ENCODE measurements at regions not wholly inside any gene's neighbourhood (a gene's known extent, or its start where the extent isn't known, plus 50 kb on each side); places are given as distances from the start of the nearest gene placed in this dataset.
A peak's percentile ranks its signal among the peaks of the same experiment; 100 is the strongest.

- H3K56ac ChIP-seq (ENCODE audit: extremely low read depth, insufficient read depth, low read length), result no peak overlapping the region
- no peaks in the 10 kb centered on the region for H3K9me3 ChIP-seq (ENCODE audit: control insufficient read depth, insufficient read depth, low read length)
- H2AK9ac ChIP-seq (replicated peaks; ENCODE audit: low read depth, low read length, poor library complexity), result peak overlapping the region; percentile 72
- no peaks in the 10 kb centered on the region for H3K36me3 ChIP-seq (ENCODE audit: control insufficient read depth, insufficient read depth, low read length)
- no peak overlapping the region for H3K27ac ChIP-seq (ENCODE audit: insufficient read depth, low read length)
- DNase-seq (peak; percentile 23), ATAC-seq (ENCODE audit: low read depth) (peak; percentile 71)
- no peak overlapping the region for H2BK15ac ChIP-seq (ENCODE audit: low read depth, low read length)
- H3K79me1 ChIP-seq (ENCODE audit: low read depth in 1 of 2, low read length in 2 of 2), result no peaks in the 10 kb centered on the region
- BruUV-seq (replicated peaks), result no TSS peak
- H3K4me3 ChIP-seq (ENCODE audit: insufficient read depth, low read depth, low read length), result no peak overlapping the region
- no peak overlapping the region for H2BK120ac ChIP-seq (ENCODE audit: low read depth, low read length)
- H2AK5ac ChIP-seq (ENCODE audit: low read depth, low read length), result no peak overlapping the region
- no peak overlapping the region for H3K18ac ChIP-seq (ENCODE audit: low read depth, low read length)
- ChIA-PET POLR2A (ENCODE audit: unreplicated experiment) (no interaction called here), CTCF (interaction anchor here (0.6 to 1.1 kb wide), 4 partner anchors 9 to 154 kb away, joined by 3 to 5 read pairs (median 4); no protein-coding TSS in a partner anchor)
- no peak overlapping the region for H3K14ac ChIP-seq (replicated peaks; ENCODE audit: low read depth, low read length)
- no peak overlapping the region for H4K91ac ChIP-seq (ENCODE audit: insufficient read depth, low read depth, low read length)
- WGBS, 2 experiments (ENCODE audit: extremely low coverage in 2 of 2, insufficient read length in 1 of 2), result no CpG with 5 or more reads among the region's 4 CpGs
- H4K5ac ChIP-seq (ENCODE audit: low read depth, low read length), result no peak overlapping the region
- no peak overlapping the region for H3K23ac ChIP-seq (ENCODE audit: low read depth, low read length)
- no peak overlapping the region for H3K4me2 ChIP-seq (ENCODE audit: low read depth, low read length)
- peak overlapping the region; percentile 56 for H2AFZ ChIP-seq (replicated peaks; ENCODE audit: low read length, poor library complexity)
- dilution Hi-C loops (cut with HindIII; ENCODE audit: low sequenced_read_pairs, unreplicated experiment) (no loop called here), in situ Hi-C loops (cut with MboI; ENCODE audit: low sequenced_read_pairs) (no loop called here), intact Hi-C loops (cut with micrococcal nuclease) (loop anchor here (1.0 kb wide), 1 partner anchor 1752 kb away; no protein-coding TSS in a partner anchor)
- H3K9me1 ChIP-seq (ENCODE audit: insufficient read depth, low read length), result no peaks in the 10 kb centered on the region
- H3K27me3 ChIP-seq (ENCODE audit: control insufficient read depth, insufficient read depth, low read length), result no peaks in the 10 kb centered on the region
- no peak overlapping the region for H2BK5ac ChIP-seq (ENCODE audit: low read depth, low read length, poor library complexity, severe bottlenecking)
- no peak overlapping the region for H3K4ac ChIP-seq (ENCODE audit: low read depth, low read length)
- H4K20me1 ChIP-seq (ENCODE audit: insufficient read depth, low read length), result no peaks in the 10 kb centered on the region
- no peak for TF ChIP-seq MAZ (IDR thresholded peaks at IDR 0.05; ENCODE audit: borderline replicate concordance, low read depth, low read length)
- TF ChIP-seq BHLHE40 (IDR thresholded peaks at IDR 0.05; ENCODE audit: low read depth, low read length), result no peak
- TF ChIP-seq RAD21 (IDR thresholded peaks at IDR 0.05; ENCODE audit: low read length), result peak; percentile 69
- peak; percentile 55 for TF ChIP-seq CTCF (conservative IDR thresholded peaks at IDR 0.05; ENCODE audit: low read depth, low read length)
- peak; percentile 50 for TF ChIP-seq SMC3 (IDR thresholded peaks at IDR 0.05; ENCODE audit: low read depth, low read length)
- H4K8ac ChIP-seq (ENCODE audit: low read depth in 2 of 2, low read length in 2 of 2), result no peak overlapping the region
- no peak overlapping the region for H2BK20ac ChIP-seq (ENCODE audit: low read depth, low read length)
- no peaks in the 10 kb centered on the region for H3K4me1 ChIP-seq (ENCODE audit: control insufficient read depth, insufficient read depth, low read length)
- H3K9ac ChIP-seq (ENCODE audit: low read depth, low read length), result no peak overlapping the region
These were observed 1865.3 kb upstream of the AGA start for GRCh38 chr4:179307297-179308136.

All from IMR-90 (cell line).